ENCODE measurements at regions not wholly inside any gene's neighbourhood (a gene's known extent, or its start where the extent isn't known, plus 50 kb on each side); places are given as distances from the start of the nearest gene placed in this dataset.

GRCh38 chr13:88235441-88235840, 564.3 kb downstream of the SLITRK5 start:
- FAIRE-seq (peak; percentile 86), ATAC-seq (no peak), DNase-seq (no peak)
- no peak overlapping the region for H3K27ac ChIP-seq
- no peaks in the 10 kb centered on the region for H3K27me3 ChIP-seq
- intact Hi-C loops (cut with DNase I): no loop called here
- WGBS, 2 donors: 74 to 83% methylated on average over 2 of the region's 2 CpGs
- peaks cover 0 to 4% (median 0%) of the 10 kb centered on the region in 4 donors for H3K9me3 ChIP-seq
- H3K4me1 ChIP-seq: no peaks in the 10 kb centered on the region
- H3K4me3 ChIP-seq: no peak overlapping the region
- no peaks in the 10 kb centered on the region for H3K36me3 ChIP-seq
- no peak for TF ChIP-seq CTCF (IDR thresholded peaks at IDR 0.05)

- Histone ChIP-seq H3K36me3 (no peaks in the 10 kb centered on the region), H3K27ac (no peak overlapping the region), H3K4me3 (no peak overlapping the region), H3K27me3 (no peaks in the 10 kb centered on the region), H3K4me1 (no peaks in the 10 kb centered on the region), H3K9me3 (no peaks in the 10 kb centered on the region)
- no peak for TF ChIP-seq CTCF (IDR thresholded peaks at IDR 0.05)
- ATAC-seq: no peak
- intact Hi-C loops (cut with DNase I): no loop called here
- DNase-seq: no peak
- no peak for FAIRE-seq
Observed at GRCh38 chr13:88246239-88246638, 575.1 kb downstream of the SLITRK5 start.

GRCh38 chr13:88248393-88248792, 577.2 kb downstream of the SLITRK5 start:
- FAIRE-seq: no peak
- DNase-seq: no peak
- Histone ChIP-seq H3K4me1 (no peaks in the 10 kb centered on the region), H3K36me3 (no peaks in the 10 kb centered on the region), H3K9me3 (no peaks in the 10 kb centered on the region), H3K4me3 (no peak overlapping the region), H3K27me3 (no peaks in the 10 kb centered on the region), H3K27ac (no peak overlapping the region)
- no peak for TF ChIP-seq CTCF (IDR thresholded peaks at IDR 0.05)
- no peak for ATAC-seq
- 64 to 73% methylated on average over 4 of the region's 4 CpGs for WGBS, 2 donors
- intact Hi-C loops (cut with DNase I): no loop called here

GRCh38 chr13:88257706-88258105, 586.5 kb downstream of the SLITRK5 start:
- Histone ChIP-seq H3K4me1 (no peaks in the 10 kb centered on the region), H3K27ac (no peak overlapping the region), H3K4me3 (no peak overlapping the region), H3K9me3 (no peaks in the 10 kb centered on the region), H3K27me3 (no peaks in the 10 kb centered on the region), H3K36me3 (no peaks in the 10 kb centered on the region)
- TF ChIP-seq CTCF (IDR thresholded peaks at IDR 0.05): no peak
- 41 to 53% methylated on average over 3 of the region's 3 CpGs for WGBS, 2 donors
- FAIRE-seq: no peak
- DNase-seq: no peak
- intact Hi-C loops (cut with DNase I): no loop called here
- no peak for ATAC-seq

GRCh38 chr13:88263808-88264207, 592.6 kb downstream of the SLITRK5 start:
- FAIRE-seq: no peak
- Histone ChIP-seq H3K4me3 (no peak overlapping the region), H3K9me3 (no peaks in the 10 kb centered on the region), H3K27me3 (no peaks in the 10 kb centered on the region), H3K36me3 (no peaks in the 10 kb centered on the region), H3K27ac (no peak overlapping the region), H3K4me1 (no peaks in the 10 kb centered on the region)
- DNase-seq: no peak
- intact Hi-C loops (cut with DNase I): no loop called here
- TF ChIP-seq CTCF (IDR thresholded peaks at IDR 0.05): no peak
- WGBS, 2 donors: 77 to 78% methylated on average over 3 of the region's 3 CpGs
- ATAC-seq: no peak
